GM21447 (cell line): ENCODE measurements at regions not wholly inside any gene's neighbourhood (a gene's known extent, or its start where the extent isn't known, plus 50 kb on each side); places are given as distances from the start of the nearest gene placed in this dataset.

Source experiments
- ATAC-seq: cut with Tn5 transposase; IDR thresholded peaks from one replicate; pipeline ENCODE4 v1.9.1; 2021; ENCODE audit not compliant: unreplicated experiment

DNA sequence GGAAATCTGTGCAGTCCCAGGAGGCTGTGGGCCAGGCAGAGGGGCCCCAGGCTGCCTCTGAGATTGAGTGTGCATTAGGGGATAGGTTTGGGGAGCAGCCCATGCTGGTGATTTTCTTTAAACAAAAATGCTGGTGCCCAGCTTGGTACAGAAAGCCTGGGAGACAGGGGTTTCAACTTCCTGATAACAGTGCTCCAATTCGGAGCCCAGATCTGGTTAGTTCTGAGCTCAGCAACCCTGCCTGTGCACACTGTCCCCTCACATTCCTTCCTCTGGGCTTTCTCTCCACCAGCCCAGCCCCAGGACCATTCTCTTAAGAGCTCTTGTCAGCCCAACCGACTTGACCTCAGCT is 379.2 kb upstream of the ZMIZ1 start:
- no peak for ATAC-seq

DNA sequence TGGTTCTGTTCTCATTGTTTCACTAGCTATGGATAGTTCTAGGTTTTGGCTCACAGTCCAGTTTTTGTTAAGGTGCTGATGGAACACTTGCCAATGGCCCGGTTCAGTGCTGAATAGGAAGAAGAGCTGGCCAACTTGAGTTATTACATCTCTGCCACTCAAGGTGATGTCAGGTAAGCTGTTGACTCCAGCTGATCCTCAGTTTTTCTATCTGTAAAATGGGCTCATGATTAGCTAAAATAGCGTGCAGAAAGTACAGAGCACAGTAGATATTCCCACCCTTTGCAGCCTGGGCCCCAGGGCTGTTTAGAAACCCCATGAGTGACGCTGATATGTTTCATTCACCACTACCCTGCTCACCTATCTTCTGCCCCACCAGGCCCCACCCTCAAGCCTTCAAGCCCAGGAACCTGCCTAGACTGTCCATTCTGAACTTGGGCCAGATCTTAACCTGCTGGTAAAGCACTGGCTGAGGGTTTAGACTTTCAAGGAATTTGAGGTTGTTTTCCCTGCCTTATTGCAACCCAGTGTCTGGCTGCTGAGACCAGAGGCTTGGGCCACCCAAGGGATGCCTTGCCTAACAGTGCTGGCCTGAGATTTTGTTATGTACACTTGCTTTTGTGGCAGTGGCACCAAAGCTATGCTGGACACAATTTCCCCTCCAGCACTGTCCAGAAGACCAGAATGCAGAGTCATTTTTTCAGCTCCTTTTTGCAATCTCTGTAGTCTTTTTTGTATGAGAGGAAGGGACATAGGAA is 378.2 kb upstream of the ZMIZ1 start:
- ATAC-seq: no peak

DNA sequence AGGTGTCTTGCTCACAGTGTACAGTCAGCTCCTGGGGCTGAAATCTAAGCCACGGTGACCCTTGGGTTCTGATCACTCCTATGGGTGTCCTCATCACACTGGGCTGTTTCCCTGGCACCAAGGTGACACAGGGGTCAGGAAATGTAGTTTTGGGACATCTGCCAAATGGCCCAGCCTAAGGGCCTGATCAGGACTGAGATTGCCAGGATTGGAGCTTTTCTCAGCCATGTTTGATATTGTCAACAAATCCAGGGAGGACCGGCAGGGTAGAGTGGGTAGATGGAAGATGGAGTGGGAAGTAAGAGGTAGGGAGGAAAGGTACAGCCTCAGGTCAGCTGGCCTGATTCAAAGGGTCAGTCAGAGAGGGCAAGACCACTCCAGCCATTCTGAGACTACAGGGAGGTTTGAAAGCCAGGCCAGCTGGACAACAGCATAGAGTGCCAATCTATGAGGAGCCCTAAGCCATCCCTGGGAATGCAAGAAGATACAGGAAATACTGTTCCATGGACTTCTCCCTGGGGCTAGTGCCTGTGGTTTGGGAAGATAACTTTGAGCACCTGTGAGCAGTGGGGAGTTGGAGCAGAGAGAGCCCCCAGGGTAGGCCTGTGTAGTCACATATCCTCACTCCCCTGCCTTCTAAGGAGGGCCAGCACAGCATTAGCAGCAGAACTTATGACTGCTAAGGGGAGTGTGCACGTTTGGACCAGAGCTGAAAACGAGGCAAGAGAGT is 377.3 kb upstream of the ZMIZ1 start:
- ATAC-seq: no peak

DNA sequence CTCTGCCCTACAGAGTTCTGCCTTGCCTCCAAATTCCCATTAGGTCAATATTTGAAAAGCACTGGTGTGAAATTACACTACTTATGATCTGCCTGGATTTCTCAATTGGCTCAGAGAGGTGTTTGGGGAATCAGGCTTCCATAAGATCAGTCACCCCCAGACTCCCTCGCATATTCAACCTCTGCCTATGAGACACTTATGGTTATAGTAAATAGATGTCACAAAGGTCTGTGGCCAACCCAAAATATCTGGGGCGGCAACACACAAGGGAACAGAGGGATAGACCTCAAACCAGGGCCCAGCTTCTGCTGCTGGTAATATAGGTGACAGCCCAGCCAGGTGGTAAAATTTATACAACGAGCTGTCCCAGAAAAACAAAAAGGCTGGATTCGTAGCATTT is 376.7 kb upstream of the ZMIZ1 start:
- ATAC-seq: no peak

DNA sequence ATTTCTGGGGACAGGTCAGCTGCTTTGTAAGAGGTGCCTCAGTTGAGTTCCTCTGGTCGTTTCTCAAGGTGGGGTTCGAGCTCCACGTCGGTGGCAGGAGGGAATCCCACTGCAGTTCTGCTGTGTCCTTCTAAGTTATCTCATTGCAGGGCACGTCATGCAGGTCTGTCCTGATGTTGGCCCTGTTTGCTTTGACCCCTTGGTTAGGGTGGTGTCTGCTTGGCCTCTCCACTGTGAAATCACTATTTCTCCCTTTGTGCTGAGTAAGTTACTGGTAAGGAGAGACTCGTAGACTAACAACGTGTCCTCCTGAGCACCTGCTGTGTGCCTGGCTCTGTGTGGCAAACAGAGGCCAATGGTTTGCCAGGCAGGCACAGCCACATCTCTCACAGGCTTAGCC is 372.9 kb upstream of the ZMIZ1 start:
- no peak for ATAC-seq

DNA sequence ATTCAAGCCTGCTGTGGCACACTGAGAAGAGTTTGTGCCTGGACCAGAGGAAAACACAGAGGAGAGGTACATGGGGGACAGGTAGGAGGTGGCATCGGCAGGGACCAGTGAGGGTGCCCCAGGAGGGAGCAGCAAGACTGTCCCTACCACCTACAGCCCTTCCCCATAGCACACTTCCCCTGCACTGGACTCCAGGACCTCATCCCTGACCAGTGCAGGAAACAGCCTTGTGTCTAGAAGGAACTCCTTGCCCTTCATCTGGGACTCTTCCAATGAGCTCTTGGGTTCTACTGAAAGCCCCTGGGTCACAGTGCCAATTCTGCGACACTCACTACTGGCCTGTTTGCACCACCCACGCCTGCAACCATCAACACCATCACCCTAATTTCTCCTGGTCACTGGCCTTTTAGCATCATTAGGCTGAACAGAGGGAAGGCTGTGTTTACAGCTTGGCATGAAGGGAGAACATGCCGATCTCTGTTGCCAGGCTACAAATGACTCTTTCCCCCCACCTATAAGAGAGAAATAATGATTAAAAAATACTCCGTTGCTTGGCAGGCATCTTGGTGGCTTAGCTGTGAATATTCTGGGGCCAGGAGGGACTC is 371.9 kb upstream of the ZMIZ1 start:
- no peak for ATAC-seq

DNA sequence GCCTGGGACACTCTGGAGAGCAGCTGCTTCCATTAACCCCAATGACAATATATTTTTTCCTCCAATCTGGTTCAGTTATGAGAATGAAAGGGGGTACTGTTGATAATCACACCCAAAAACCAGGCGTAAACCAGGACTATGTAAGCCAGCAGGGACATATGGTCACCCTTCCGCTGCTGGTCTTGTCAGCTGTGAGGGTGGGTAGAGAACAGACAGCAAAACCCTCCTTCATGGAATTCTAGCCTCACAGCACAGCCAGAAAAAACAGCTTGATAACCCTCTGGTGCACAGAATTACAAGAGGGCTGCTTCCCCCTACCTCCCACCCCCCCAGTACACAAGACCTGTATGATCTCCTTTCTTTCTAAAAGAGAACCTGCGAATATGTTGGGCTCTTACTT is 368.8 kb upstream of the ZMIZ1 start:
- no peak for ATAC-seq

DNA sequence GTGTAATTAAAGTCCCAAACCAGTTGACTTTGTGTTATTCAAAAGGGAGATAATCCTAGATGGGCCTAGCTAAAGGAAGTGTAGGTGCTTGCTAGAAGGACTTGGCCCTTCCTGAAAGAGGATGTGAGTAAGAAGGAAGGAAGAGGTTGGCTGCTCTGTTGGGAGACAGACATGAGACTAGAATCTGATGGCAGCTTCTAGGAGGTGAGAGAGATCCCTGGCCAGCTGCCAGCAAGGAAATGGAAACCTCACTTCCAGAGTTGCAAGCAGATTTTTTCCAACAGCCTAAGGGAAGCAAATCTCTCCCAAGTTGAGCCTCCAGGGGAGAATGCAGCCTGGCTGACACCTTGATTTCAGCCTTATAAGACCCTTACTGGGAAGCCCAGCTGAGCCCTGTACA is 368.4 kb upstream of the ZMIZ1 start:
- ATAC-seq: no peak

DNA sequence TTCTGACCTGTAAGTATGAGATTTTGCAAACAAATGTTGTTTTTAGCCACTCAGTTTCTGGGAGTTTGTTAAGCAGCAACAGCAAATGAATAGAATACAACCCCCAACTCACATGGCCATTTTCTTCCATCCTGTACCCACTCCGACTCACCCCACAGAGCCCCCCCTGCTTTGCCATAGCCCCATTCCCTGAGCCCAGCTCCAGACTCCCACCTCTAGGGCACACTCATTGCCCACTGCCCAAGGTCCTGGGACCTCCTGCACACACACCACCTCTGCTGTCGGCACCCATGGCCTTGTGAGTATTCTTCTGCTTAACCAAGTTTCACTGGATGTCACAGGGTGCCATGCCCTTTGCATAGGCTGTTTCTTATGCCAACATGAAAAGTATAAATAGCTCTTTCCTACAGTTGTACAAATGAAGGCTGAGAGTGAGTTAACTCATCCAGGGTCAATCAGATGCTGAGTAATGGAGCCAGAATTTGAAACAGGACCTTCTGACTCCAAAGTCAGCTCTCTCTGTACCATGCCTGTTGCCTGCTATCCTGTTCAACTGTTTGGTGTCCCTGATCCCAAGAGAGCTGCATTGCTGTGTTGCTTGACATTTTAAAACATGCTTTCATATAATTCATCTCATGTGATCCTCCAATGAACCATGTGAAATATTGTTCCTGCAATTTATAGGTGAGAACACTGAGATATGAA is 367.8 kb upstream of the ZMIZ1 start:
- ATAC-seq: no peak

DNA sequence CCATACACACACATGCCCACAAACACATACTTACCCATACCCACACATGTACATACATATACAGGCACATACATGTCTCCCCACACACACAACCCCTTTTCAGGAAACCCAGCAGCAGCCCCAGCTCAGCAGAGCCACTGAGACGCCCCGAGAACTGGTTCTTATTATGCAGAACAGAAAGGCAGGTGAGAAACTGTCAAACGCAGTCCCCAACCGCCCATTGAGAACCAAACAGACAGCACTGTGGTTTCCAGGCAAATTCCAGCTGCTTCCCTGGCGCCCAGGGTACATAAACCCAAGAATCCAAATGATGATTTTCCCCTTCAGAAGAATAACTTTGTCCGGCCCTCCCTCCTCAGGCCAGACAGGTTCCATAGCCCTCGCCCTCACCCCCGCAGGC is 366.6 kb upstream of the ZMIZ1 start:
- ATAC-seq: no peak

DNA sequence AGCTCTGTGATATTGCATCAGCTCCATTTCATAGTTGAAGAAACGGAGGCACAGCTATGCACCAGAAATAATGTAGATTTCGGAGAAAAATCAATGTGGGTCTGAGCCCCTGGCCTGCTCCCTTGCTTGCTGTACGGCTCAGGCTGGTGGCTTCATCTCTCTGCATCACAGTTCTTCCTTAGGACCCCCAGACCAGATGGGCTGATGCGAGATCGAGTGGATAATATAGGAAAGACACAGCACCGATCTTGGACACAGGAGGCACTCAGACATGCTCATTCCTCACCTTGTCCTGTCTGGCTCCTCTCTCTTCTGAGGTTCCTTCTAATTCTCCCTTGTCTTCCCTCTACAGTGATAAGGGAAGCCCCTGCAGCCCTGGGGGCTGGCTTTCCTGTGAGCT is 365.9 kb upstream of the ZMIZ1 start:
- no peak for ATAC-seq

DNA sequence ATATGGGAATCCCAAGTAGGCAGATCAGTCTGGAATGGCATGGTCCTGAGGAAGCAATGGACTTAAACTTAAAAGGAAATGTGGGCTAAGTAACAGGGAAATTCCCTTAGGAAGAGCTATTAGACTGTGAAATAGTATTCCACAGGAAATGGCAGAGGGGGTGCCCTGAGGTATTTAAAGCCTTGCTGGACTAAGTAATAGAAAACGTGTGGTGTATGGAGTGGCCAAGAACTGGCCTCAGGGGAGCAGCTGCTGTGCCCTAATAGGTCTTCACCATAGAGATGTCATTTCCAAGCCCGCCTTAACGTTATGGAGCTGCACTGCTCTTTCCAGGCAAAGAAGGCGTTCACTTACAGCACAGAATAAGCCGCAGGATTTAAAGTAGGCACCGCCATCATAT is 365.2 kb upstream of the ZMIZ1 start:
- no peak for ATAC-seq

DNA sequence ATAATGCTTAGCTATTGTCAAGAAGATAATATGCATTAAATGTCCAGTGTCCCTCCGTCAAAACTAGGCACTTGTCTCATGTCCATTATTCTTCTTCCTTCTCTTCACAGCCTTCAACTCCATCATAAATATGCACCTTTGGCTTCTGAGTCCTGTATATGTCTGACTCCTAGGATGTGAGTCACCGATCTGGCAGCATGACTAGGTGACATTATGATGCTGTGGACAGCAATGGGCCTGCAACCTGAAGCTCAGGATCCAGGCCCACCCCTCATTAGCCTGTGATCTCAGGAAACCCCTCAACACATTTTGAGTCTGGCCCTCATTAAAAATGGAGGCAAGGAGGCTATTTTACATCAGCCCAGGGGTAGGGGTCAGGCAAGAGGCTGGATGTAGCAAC is 362.5 kb upstream of the ZMIZ1 start:
- ATAC-seq: no peak

DNA sequence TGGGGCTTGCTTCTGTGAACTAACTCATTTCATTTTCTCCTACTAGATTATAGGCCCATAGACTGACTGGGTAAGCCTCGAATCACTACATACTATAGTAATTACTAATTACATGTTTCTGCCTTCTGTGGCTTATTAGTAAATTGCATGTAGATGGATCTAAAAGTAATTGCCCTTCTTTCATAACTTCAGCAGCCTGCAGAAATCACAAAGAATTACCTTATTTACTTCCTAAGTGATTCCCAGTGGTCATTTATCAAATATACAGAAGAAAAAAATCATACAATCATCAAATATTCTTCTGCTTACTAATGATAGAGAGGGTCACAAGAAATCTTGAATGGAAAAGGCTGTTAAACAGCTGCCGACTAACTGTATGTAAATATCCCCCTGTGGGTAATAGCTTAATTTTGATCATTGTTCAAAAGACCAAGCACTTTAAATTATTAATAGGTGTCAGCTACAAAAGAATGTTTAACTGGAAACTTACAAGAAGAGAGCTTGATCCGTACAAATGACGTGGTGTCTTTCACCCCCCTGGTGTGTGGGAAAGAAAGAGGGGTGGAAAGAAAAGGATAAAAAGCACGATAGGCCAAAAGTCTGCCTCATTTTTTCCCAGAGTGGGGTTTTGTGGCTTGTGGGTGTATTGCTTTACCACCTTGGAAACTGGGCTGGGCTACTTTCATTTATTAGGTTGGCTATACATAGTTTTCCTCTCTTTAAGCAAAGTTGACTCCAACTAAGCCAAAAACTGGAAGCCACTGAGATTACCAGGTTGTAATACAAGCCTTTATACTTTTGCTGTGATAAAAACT is 361.8 kb upstream of the ZMIZ1 start:
- ATAC-seq: no peak

DNA sequence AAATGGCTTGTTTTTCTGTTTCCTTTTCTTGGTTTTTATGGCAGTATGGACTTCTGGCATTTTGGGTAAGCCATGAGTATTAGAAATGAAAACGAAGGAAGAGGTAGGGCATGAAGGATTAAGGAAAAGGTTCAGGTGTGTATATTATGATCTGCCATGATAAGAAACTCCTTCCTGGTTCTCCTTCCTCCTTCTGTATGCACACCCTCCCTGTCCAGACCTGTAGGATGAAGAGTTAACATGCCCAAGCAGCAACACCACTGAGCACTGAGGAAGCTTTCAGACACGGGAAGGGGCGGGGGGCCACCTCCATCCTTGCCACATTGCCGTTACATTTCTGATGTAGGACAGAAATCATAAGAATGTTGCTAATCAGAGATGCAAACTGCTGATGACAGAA is 361.0 kb upstream of the ZMIZ1 start:
- no peak for ATAC-seq

DNA sequence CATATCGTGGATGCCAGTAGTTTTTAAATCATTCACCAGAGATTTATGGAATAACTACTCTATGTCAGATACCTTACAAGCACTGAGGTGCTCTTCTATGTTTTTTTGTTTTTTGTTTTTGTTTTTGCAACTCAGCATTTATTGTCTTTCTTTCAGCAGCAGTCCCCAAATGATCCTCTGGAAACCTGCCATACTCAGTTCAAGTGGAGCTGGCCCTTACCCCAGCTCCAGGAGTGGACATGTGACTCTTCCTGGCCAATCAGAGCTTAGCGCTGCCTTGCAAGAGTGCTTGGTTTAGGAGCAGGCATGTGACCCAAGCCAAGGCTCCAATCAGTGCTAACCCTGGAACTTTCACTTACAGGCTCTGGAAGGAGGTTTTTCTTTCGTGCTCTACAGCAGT is 356.6 kb upstream of the ZMIZ1 start:
- ATAC-seq: no peak

DNA sequence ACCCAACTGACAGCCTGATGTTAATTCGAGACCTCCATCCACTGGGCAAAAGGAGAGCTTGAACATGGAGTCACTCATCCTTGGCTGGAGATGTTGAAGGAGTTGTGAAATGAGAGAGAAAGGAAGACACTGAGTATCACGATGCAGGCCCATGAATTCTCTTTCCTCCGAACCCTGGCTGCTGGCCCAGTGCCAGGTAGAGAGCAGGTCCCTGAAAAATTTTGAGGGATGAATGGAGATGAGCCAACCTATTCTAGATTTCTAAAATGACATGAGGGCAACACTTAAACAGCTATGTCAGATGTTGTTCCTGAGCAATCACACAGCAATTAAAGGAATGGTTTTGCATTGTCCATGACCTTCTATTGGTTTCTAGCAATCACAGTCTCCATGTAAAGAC is 355.1 kb upstream of the ZMIZ1 start:
- no peak for ATAC-seq

DNA sequence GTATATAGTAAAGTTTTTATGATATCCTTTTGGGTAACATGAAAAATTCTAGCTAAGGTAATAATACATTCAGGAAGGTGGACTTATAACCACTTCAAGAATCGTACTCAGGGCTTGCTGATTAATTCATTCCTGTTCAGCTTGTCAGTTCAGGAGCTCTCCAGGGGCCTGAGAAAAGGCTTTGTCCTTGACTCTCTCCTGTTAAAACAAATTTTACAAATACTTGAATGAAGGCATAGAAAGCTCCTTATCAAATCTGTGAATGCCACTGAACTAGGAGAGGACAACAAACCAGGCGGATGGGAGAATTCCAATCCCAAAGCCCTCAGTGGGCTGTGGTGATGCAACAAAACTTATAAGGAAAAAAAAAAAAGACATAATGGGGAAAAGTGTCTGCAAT is 354.5 kb upstream of the ZMIZ1 start:
- no peak for ATAC-seq

DNA sequence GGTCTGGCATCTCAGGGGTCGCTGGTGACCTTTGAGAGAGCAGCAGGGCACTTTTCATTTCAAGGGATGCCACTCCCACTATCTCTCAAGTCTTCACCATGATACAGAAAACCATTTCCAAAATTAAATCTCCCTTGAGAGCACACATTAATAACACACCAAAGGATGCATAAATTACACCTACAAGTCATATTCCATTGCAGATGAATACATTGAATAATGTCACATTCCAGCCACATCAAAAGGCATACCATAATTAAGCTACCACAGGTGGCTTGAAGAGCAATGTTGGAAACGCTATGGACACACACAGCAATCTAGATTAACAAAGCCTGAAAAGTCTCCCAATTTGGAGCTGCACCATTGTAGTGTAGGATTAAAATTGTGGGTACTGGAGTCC is 353.3 kb upstream of the ZMIZ1 start:
- ATAC-seq: no peak

DNA sequence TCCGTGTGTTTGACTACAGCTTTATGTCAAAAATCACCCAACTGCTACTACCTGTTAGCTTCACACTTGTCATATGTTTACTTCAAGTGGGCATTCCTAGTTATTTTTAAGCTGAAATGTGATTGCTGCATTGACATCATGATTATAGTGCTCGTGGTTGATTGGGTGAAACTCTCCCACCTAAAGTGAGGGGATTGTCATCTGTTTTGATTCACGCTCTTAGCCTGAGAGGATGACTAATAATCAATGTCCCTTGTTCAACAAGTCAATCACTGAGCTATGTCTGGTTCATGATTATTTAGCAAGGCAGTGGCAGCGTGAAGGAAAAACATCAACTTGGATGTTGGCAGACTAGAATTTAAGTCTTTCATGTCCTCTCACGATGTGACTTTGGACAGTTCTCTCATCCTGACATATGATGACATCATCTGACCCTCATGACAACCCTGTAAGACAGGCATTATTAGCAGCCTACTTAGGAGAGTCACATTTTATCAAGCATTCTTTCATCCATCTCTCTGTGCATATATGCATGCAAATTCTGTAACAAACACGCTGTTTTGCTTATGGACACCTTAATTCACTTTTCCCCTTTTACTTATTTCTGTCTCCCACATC is 352.6 kb upstream of the ZMIZ1 start:
- ATAC-seq: no peak

DNA sequence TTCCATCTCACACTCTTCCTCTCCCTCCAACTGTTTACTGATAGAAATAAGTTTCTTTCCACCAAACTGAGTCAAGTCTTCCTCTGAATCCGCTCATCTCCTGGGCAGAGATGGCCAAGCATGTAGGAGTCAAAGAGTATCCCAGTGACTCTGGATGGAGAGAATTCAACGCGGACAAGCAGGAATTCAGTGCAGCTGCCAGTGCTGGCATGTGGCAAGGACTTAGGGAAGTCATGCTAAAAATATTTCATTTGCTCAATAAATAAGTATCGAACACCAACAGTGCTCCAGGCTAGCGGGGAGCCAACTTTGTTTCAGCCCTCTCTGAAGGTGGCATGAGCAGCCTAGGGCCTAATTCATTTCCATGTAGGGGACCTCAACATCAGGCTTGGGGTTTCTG is 351.6 kb upstream of the ZMIZ1 start:
- ATAC-seq: no peak
